Lung (tissue), 11 donors: ENCODE measurements at regions not wholly inside any gene's neighbourhood (a gene's known extent, or its start where the extent isn't known, plus 50 kb on each side); places are given as distances from the start of the nearest gene placed in this dataset.
A peak's percentile ranks its signal among the peaks of the same experiment; 100 is the strongest.

Experiments
- ATAC-seq: fragments of 200-7000 bp; cut with Tn5 transposase; one replicate; pipeline ENCODE4 v1.9.1; 2020; ENCODE audit warnings: moderate number of reproducible peaks; ENCODE audit not compliant: insufficient read depth, low FRiP score
- DNase-seq, 3 donors: peaks; one replicate each; pipeline ENCODE4 v3.0.0-alpha.2; 2013 to 2017
- H3K27ac ChIP-seq, 2 donors: one replicate each; pipeline ENCODE4 v1.5.1; 2013; ENCODE audit warnings: mild to moderate bottlenecking in 2 of 2, moderate library complexity in 2 of 2, control low read depth in 1 of 2, inconsistent platforms in 1 of 2, low read depth in 1 of 2, low read length in 1 of 2
- H3K27me3 ChIP-seq, 3 donors: one replicate each; pipeline ENCODE4 v1.5.1; 2013; ENCODE audit warnings: low read length in 2 of 3; ENCODE audit not compliant: control insufficient read depth in 3 of 3, insufficient read depth in 3 of 3
- H3K36me3 ChIP-seq, 4 donors: one replicate each; pipeline ENCODE4 v1.5.1; 2013; ENCODE audit warnings: low read length in 4 of 4, mild to moderate bottlenecking in 1 of 4, moderate library complexity in 1 of 4; ENCODE audit not compliant: control insufficient read depth in 4 of 4, insufficient read depth in 4 of 4
- H3K4me1 ChIP-seq, 5 donors: one replicate each; pipeline ENCODE4 v1.5.1; 2013; ENCODE audit warnings: low read length in 5 of 5, mild to moderate bottlenecking in 2 of 5, moderate library complexity in 1 of 5; ENCODE audit not compliant: control insufficient read depth in 5 of 5, insufficient read depth in 5 of 5
- H3K4me3 ChIP-seq: one replicate; pipeline ENCODE4 v1.5.1; 2013; ENCODE audit warnings: mild to moderate bottlenecking, control low read depth, moderate library complexity
- H3K9ac ChIP-seq, 2 donors: one replicate each; pipeline ENCODE4 v1.5.1; 2013; ENCODE audit warnings: low read length in 2 of 2, control low read depth in 1 of 2; ENCODE audit not compliant: insufficient read depth in 1 of 2
- H3K9me3 ChIP-seq, 4 donors: one replicate each; pipeline ENCODE4 v1.5.1; 2013; ENCODE audit warnings: low read length in 3 of 4, mild to moderate bottlenecking in 1 of 4, moderate library complexity in 1 of 4; ENCODE audit not compliant: control insufficient read depth in 4 of 4, insufficient read depth in 3 of 4
- WGBS, 2 donors: extraction: QIAGEN DNeasy Blood & Tissue Kit; methylation state at CpG; one replicate each; pipeline ENCODE4 v1.1.7; 2013; 5-methylcytosine and 5-hydroxymethylcytosine counted together
- TF ChIP-seq, protein P1 (sequence below): IDR thresholded peaks from 2 replicates; pipeline ENCODE4 v1.5.1; 2012; ENCODE audit warnings: mild to moderate bottlenecking; ENCODE audit errors: control extremely low read depth, extremely low read depth
- donor health status: control.
- donor health status: control.
- donor health status: Bipolar disorder and iron deficiency.
- donor health status: healthy.
- donor health status: DM: yes; HTN: yes; CAD: no.

DNA sequence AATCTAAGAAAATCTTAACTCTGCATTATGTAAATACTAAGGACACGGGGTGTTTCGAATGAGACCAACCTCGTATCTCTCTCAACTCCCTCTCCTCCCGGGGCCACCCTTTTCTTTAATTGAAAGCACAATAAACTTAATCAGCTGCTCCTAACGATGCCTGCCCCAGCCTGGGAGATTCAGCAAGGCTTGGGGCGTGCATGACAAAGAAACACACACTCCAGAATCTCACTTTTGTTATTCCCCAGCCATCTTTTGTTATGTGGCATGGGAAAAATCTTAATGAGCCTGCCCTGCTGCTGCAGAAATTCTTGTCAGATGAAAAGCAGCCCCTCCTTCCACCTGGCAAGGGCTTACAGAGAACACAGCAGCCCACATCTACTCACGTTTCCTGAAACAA is 117.4 kb downstream of the TTLL2 start:
- peak; percentile 36 to 55 (median 41) for DNase-seq
- no peak overlapping the region for H3K27ac ChIP-seq

DNA sequence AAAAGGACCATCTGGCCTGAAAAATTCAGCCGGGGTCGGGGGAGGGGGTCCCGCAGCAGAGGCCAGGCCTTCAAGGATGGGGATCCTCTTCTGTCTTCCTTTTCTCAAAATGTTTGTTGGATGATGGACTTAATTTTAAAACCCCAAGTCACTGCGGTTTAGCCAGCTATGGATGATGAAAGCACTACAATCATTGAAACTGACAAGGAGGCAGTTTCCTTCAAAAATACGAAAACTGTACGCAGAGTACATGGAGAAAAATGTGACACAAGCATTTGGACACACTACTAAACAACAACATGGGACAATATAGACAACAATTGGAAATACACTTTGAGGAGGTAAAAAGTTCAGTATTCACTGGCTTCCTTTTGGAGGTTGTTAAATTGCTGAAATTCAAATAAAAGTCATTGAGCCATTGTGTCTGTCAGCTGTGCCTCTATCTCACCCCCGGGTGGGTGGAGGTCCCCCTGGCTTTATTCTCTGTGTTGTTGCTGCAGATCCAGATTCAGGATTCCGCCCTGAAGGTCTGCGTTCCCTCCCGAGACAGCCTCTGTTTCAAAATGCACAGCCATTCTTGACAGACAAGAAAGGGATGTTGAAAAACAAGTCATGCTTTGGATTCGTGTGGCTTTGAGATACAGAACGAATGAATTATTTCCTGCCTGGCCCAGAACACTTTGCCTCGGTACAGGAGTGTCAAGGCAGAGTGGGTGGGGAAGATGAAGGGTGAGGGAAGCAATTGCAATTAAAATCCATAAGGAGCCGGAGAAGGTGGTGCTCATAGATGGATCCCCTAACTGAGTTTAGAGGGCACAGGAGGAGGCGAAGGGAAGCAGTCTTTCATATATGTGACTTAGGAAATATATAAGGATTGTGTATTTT is 118.2 kb downstream of the TTLL2 start:
- ATAC-seq (no peak), DNase-seq (no peak)
- H3K27ac ChIP-seq: no peak overlapping the region
- WGBS, 2 donors: 77 to 80% methylated on average over 15 of the region's 15 CpGs
- TF ChIP-seq, protein P1, sequence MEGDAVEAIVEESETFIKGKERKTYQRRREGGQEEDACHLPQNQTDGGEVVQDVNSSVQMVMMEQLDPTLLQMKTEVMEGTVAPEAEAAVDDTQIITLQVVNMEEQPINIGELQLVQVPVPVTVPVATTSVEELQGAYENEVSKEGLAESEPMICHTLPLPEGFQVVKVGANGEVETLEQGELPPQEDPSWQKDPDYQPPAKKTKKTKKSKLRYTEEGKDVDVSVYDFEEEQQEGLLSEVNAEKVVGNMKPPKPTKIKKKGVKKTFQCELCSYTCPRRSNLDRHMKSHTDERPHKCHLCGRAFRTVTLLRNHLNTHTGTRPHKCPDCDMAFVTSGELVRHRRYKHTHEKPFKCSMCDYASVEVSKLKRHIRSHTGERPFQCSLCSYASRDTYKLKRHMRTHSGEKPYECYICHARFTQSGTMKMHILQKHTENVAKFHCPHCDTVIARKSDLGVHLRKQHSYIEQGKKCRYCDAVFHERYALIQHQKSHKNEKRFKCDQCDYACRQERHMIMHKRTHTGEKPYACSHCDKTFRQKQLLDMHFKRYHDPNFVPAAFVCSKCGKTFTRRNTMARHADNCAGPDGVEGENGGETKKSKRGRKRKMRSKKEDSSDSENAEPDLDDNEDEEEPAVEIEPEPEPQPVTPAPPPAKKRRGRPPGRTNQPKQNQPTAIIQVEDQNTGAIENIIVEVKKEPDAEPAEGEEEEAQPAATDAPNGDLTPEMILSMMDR: no peak
- no peaks in the 10 kb centered on the region for H3K36me3 ChIP-seq
- H3K4me1 ChIP-seq: peaks cover 0 to 3% (median 0%) of the 10 kb centered on the region in 5 donors
- no peak overlapping the region for H3K4me3 ChIP-seq
- no peaks in the 10 kb centered on the region for H3K27me3 ChIP-seq
- H3K9ac ChIP-seq: no peak overlapping the region
- H3K9me3 ChIP-seq: peaks cover 0 to 5% (median 2%) of the 10 kb centered on the region in 4 donors

More for the DNA sequence above, 117.4 kb downstream of the TTLL2 start:
- Histone ChIP-seq H3K27me3 (no peaks in the 10 kb centered on the region), H3K4me3 (no peak overlapping the region), H3K9me3 (peaks cover 0 to 7% (median 2%) of the 10 kb centered on the region in 4 donors), H3K9ac (no peak overlapping the region), H3K36me3 (no peaks in the 10 kb centered on the region), H3K4me1 (peaks cover 0 to 5% (median 0%) of the 10 kb centered on the region in 5 donors)
- TF ChIP-seq, protein P1: no peak
- ATAC-seq: no peak
- WGBS, 2 donors: 57 to 64% methylated on average over 7 of the region's 7 CpGs

DNA sequence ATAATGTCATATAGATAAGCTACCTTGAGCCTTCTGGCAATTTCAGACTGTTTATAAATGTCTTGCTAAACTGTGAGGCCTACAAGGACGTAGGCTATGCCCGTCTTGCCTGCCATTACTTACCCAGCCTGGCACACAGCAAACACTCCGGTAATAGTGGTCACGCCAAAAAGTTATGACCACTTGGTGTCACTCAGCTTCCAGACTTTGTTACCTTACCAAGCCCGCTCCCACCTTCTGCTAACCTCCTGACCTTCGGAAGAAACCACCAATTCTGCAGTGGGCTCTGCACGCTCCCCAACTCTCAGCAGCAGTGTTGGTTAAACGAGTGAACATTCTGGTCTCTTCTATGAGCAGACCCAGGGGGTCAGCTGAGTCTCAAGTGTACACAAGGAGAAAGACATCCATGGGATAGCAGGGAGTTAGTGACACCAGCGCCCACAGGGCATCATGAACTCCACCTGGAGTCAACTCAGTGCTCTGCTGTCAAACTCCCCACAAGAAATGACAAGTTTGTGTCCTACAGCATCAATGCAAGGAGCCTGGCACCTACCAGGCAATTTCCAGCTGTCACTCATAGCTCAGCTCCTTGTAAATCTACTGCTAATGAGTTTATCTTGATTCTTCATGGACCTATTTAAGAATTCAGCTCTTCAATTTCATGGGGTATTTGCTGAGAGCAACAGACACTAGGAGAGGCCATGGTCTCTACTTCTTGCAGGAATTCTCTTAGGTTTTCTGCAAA is 119.9 kb downstream of the TTLL2 start:
- no peak for DNase-seq
- Histone ChIP-seq H3K4me3 (no peak overlapping the region), H3K9me3 (peaks cover 0 to 4% (median 0%) of the 10 kb centered on the region in 4 donors), H3K36me3 (no peaks in the 10 kb centered on the region), H3K9ac (no peak overlapping the region), H3K27me3 (no peaks in the 10 kb centered on the region), H3K4me1 (peaks cover 0 to 3% (median 0%) of the 10 kb centered on the region in 5 donors), H3K27ac (no peak overlapping the region)
- TF ChIP-seq, protein P1: no peak
- 89 to 95% methylated on average over 9 of the region's 9 CpGs for WGBS, 2 donors
- ATAC-seq: no peak
